HL-60 (cell line): ENCODE measurements at regions not wholly inside any gene's neighbourhood (a gene's known extent, or its start where the extent isn't known, plus 50 kb on each side); places are given as distances from the start of the nearest gene placed in this dataset.

Source experiments
- CTCF ChIP-seq: IDR thresholded peaks from one replicate; pipeline ENCODE4 v1.5.1; 2011; ENCODE audit warnings: low read length, control low read depth, inconsistent platforms; ENCODE audit not compliant: insufficient read depth
- GABPA ChIP-seq: IDR thresholded peaks from 2 replicates; pipeline ENCODE4 v1.6.1; 2012; ENCODE audit warnings: low read depth
- POLR2AphosphoS5 ChIP-seq: IDR thresholded peaks from 2 replicates; pipeline ENCODE4 v1.6.1; 2012; ENCODE audit warnings: low read depth
- REST ChIP-seq: IDR thresholded peaks from 2 replicates; pipeline ENCODE4 v1.6.1; 2012; ENCODE audit warnings: low read depth; ENCODE audit not compliant: insufficient replicate concordance

- TF ChIP-seq POLR2AphosphoS5 = no peak
- TF ChIP-seq GABPA = no peak
- no peak for TF ChIP-seq REST
- no peak for TF ChIP-seq CTCF
These were observed 75.5 kb upstream of the SLC39A8 start for GRCh38 chr4:102420563-102421398.
